CD4-positive, alpha-beta T cell (primary cell): ENCODE measurements at regions not wholly inside any gene's neighbourhood (a gene's known extent, or its start where the extent isn't known, plus 50 kb on each side); places are given as distances from the start of the nearest gene placed in this dataset.

Source experiments
- ATAC-seq: fragments of 200-7000 bp; cut with Tn5 transposase; one replicate; pipeline ENCODE4 v1.10.0; 2022; ENCODE audit warnings: mild to moderate bottlenecking; ENCODE audit not compliant: poor library complexity
- CTCF ChIA-PET: fragments of 350-600 bp; sonication (Branson Sonifier 250); formaldehyde crosslinking; loops from one replicate; lab custom pipeline; 2021; ENCODE audit warnings: antibody characterized with exemption, inconsistent platforms; lab: Charles Lee
- POLR2A ChIA-PET: fragments of 350-600 bp; sonication (Branson Sonifier 250); formaldehyde crosslinking; loops from one replicate; lab custom pipeline; 2021; ENCODE audit warnings: antibody characterized with exemption, inconsistent platforms; lab: Charles Lee
- DNase-seq, 14 experiments: peaks; one replicate each; pipeline ENCODE4 v3.0.0-alpha.2; 2013 to 2020; ENCODE audit warnings: mixed read lengths in 2 of 14
- H3K27ac ChIP-seq, 2 donors: one replicate each; pipeline versions ENCODE4 v1.5.1 to v1.7.0; 2013; ENCODE audit warnings: low read length in 2 of 2, low read depth in 1 of 2, mild to moderate bottlenecking in 1 of 2
- H3K27me3 ChIP-seq, 2 experiments: 1 replicate in 1 of 2; 2 replicates in 1 of 2; pipeline versions ENCODE4 v1.6.1 to v1.7.0; 2013; ENCODE audit warnings: low read length in 2 of 2, control low read depth in 1 of 2, mild to moderate bottlenecking in 1 of 2, moderate library complexity in 1 of 2; ENCODE audit not compliant: insufficient read depth in 2 of 2, control insufficient read depth in 1 of 2
- H3K36me3 ChIP-seq: one replicate; pipeline ENCODE4 v1.6.1; 2013; ENCODE audit warnings: low read length, control low read depth; ENCODE audit not compliant: insufficient read depth
- H3K4me1 ChIP-seq: one replicate; pipeline ENCODE4 v1.6.1; 2013; ENCODE audit warnings: low read length, control low read depth; ENCODE audit not compliant: insufficient read depth
- H3K4me3 ChIP-seq: one replicate; pipeline ENCODE4 v1.5.1; 2013; ENCODE audit warnings: mild to moderate bottlenecking, low read length, moderate library complexity
- H3K9me3 ChIP-seq, 2 experiments: 1 replicate in 1 of 2; 2 replicates in 1 of 2; pipeline versions ENCODE4 v1.6.1 to v1.7.0; 2013; ENCODE audit warnings: low read length in 2 of 2, mild to moderate bottlenecking in 2 of 2, control low read depth in 1 of 2, moderate library complexity in 1 of 2; ENCODE audit not compliant: control insufficient read depth in 1 of 2, insufficient read depth in 1 of 2
- H3K27ac Mint-ChIP-seq: one replicate; pipeline ENCODE4 v1.8.0; 2020; ENCODE audit warnings: mixed read lengths
- H3K27me3 Mint-ChIP-seq: one replicate; pipeline ENCODE4 v1.8.0; 2021; ENCODE audit warnings: mixed read lengths
- H3K36me3 Mint-ChIP-seq: one replicate; pipeline ENCODE4 v1.8.0; 2021; ENCODE audit warnings: low read depth, mixed read lengths
- H3K4me1 Mint-ChIP-seq: one replicate; pipeline ENCODE4 v1.8.0; 2021; ENCODE audit warnings: low read depth, mixed read lengths
- H3K4me3 Mint-ChIP-seq: one replicate; pipeline ENCODE4 v1.8.0; 2020; ENCODE audit warnings: mild to moderate bottlenecking, mixed read lengths
- H3K9me3 Mint-ChIP-seq: one replicate; pipeline ENCODE4 v1.8.0; 2020; ENCODE audit warnings: mixed read lengths
- CTCF ChIP-seq: fragments of 200-600 bp; IDR thresholded peaks from one replicate; pipeline ENCODE4 v1.8.0; 2022; ENCODE audit warnings: antibody characterized with exemption, mild to moderate bottlenecking
- intact Hi-C, 2 experiments: fragments of 100-400 bp; cut with DNase I in 1 of 2; cut with micrococcal nuclease in 1 of 2; formaldehyde crosslinking; loops; one replicate each; pipeline versions ENCODE4 v1.15.1 to v1.9.0; 2023 to 2025; cut with DNase I, micrococcal nuclease

GRCh38 chr12:89155826-89156225, 196.5 kb downstream of the DUSP6 start:
- Histone ChIP-seq H3K27me3 (no peaks in the 10 kb centered on the region), H3K4me1 (no peaks in the 10 kb centered on the region), H3K36me3 (no peaks in the 10 kb centered on the region), H3K9me3 (no peaks in the 10 kb centered on the region), H3K4me3 (no peak overlapping the region), H3K27ac (no peak overlapping the region)
- Mint-ChIP-seq H3K4me3 (no peak overlapping the region), H3K4me1 (peaks cover 6% of the 10 kb centered on the region), H3K27me3 (no peaks in the 10 kb centered on the region), H3K27ac (no peak overlapping the region), H3K36me3 (no peaks in the 10 kb centered on the region), H3K9me3 (peaks cover 1% of the 10 kb centered on the region)
- no peak for TF ChIP-seq CTCF
- intact Hi-C loops = no loop called here
- POLR2A ChIA-PET = no interaction called here
- no peak for ATAC-seq
- no peak for DNase-seq
- CTCF ChIA-PET = no interaction called here

GRCh38 chr12:89154743-89155499, 197.4 kb downstream of the DUSP6 start:
- Mint-ChIP-seq H3K36me3 (no peaks in the 10 kb centered on the region), H3K27me3 (no peaks in the 10 kb centered on the region), H3K4me1 (peaks cover 6% of the 10 kb centered on the region), H3K4me3 (no peak overlapping the region), H3K9me3 (peaks cover 2% of the 10 kb centered on the region), H3K27ac (no peak overlapping the region)
- Histone ChIP-seq H3K27ac (no peak overlapping the region), H3K27me3 (no peaks in the 10 kb centered on the region), H3K36me3 (no peaks in the 10 kb centered on the region), H3K9me3 (no peaks in the 10 kb centered on the region), H3K4me1 (no peaks in the 10 kb centered on the region), H3K4me3 (no peak overlapping the region)
- POLR2A ChIA-PET = no interaction called here
- TF ChIP-seq CTCF = no peak
- intact Hi-C loops = no loop called here
- ATAC-seq (no peak), DNase-seq (no peak)
- CTCF ChIA-PET = no interaction called here

GRCh38 chr12:89153341-89153740, 199.0 kb downstream of the DUSP6 start:
- Mint-ChIP-seq H3K27ac (no peak overlapping the region), H3K4me1 (peaks cover 6% of the 10 kb centered on the region), H3K4me3 (no peak overlapping the region), H3K27me3 (no peaks in the 10 kb centered on the region), H3K36me3 (no peaks in the 10 kb centered on the region), H3K9me3 (peaks cover 2% of the 10 kb centered on the region)
- DNase-seq = no peak
- CTCF ChIA-PET = no interaction called here
- POLR2A ChIA-PET = no interaction called here
- no peaks in the 10 kb centered on the region for H3K27me3 ChIP-seq
- ATAC-seq = no peak
- H3K9me3 ChIP-seq = no peaks in the 10 kb centered on the region
- no peak overlapping the region for H3K27ac ChIP-seq
- no peaks in the 10 kb centered on the region for H3K4me1 ChIP-seq
- no peak overlapping the region for H3K4me3 ChIP-seq
- intact Hi-C loops = no loop called here
- no peak for TF ChIP-seq CTCF
- H3K36me3 ChIP-seq = no peaks in the 10 kb centered on the region
